ENCODE measurements at regions not wholly inside any gene's neighbourhood (a gene's known extent, or its start where the extent isn't known, plus 50 kb on each side); places are given as distances from the start of the nearest gene placed in this dataset.

DNA sequence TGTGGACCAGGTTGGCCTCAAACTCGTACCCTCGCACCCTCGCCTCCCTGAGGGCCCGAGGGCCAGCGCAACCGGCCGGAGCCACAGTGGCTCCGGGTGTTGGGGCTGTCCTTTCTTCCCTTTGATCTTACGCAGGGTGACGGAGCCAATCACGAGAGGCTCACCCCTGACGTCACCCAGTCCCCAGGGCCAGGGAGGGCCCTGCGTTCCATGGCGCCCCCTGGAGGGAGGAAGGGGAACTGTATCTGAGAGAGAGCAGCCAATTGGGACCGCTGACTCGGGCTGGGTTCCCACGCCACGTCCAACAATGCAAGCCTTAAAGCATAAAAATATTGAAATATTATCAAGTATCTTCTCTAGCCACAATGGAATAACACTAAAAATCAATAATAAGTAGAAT is 432.8 kb upstream of the LRRTM4 start:
- TF ChIP-seq, protein P1, sequence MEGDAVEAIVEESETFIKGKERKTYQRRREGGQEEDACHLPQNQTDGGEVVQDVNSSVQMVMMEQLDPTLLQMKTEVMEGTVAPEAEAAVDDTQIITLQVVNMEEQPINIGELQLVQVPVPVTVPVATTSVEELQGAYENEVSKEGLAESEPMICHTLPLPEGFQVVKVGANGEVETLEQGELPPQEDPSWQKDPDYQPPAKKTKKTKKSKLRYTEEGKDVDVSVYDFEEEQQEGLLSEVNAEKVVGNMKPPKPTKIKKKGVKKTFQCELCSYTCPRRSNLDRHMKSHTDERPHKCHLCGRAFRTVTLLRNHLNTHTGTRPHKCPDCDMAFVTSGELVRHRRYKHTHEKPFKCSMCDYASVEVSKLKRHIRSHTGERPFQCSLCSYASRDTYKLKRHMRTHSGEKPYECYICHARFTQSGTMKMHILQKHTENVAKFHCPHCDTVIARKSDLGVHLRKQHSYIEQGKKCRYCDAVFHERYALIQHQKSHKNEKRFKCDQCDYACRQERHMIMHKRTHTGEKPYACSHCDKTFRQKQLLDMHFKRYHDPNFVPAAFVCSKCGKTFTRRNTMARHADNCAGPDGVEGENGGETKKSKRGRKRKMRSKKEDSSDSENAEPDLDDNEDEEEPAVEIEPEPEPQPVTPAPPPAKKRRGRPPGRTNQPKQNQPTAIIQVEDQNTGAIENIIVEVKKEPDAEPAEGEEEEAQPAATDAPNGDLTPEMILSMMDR (IDR thresholded peaks at IDR 0.05), result peak in 2 of 3 experiments; percentile 54 to 59
- no peak for TF ChIP-seq POLR2A (IDR thresholded peaks at IDR 0.05)

All from testis (tissue), 2 donors.